GM12874 (cell line): ENCODE measurements at regions not wholly inside any gene's neighbourhood (a gene's known extent, or its start where the extent isn't known, plus 50 kb on each side); places are given as distances from the start of the nearest gene placed in this dataset.

Experiments
- CTCF ChIP-seq: IDR thresholded peaks from 2 replicates; pipeline ENCODE4 v1.5.1; 2011; ENCODE audit warnings: low read depth, mild to moderate bottlenecking, control low read depth, low read length, moderate library complexity; ENCODE audit not compliant: insufficient read depth

- TF ChIP-seq CTCF = no peak
These were observed 284.8 kb downstream of the TUSC7 start for GRCh38 chr3:116994351-116994879.

GRCh38 chr3:117003501-117003900 lies 293.9 kb downstream of the TUSC7 start:
- TF ChIP-seq CTCF = no peak

- TF ChIP-seq CTCF = no peak
These were observed 295.7 kb downstream of the TUSC7 start for GRCh38 chr3:117005274-117005673.

GRCh38 chr3:117005911-117006522 lies 296.4 kb downstream of the TUSC7 start:
- no peak for TF ChIP-seq CTCF

- TF ChIP-seq CTCF = no peak
These were observed 300.7 kb downstream of the TUSC7 start for GRCh38 chr3:117010318-117010717.

- no peak for TF ChIP-seq CTCF
These were observed 302.2 kb downstream of the TUSC7 start for GRCh38 chr3:117011687-117012250.

- TF ChIP-seq CTCF = no peak
These were observed 306.8 kb downstream of the TUSC7 start for GRCh38 chr3:117016378-117016777.
